H9 (cell line): ENCODE measurements at regions not wholly inside any gene's neighbourhood (a gene's known extent, or its start where the extent isn't known, plus 50 kb on each side); places are given as distances from the start of the nearest gene placed in this dataset.

ENCODE experiments used
- DNase-seq: peaks from one replicate; pipeline ENCODE4 v3.0.0-alpha.2; 2017
- H2AFZ ChIP-seq: one replicate; pipeline ENCODE4 v1.6.1; 2013; ENCODE audit warnings: mild to moderate bottlenecking, low read length, control low read depth, moderate library complexity
- H2AK5ac ChIP-seq: 2 replicates; pipeline ENCODE4 v1.6.1; 2013; ENCODE audit warnings: low read length, control low read depth, mixed read lengths; ENCODE audit not compliant: insufficient read length
- H2BK120ac ChIP-seq: one replicate; pipeline ENCODE4 v1.6.1; 2013; ENCODE audit warnings: low read depth, mild to moderate bottlenecking, low read length, control low read depth, inconsistent platforms; ENCODE audit not compliant: poor library complexity, severe bottlenecking
- H2BK12ac ChIP-seq: 2 replicates; pipeline ENCODE4 v1.6.1; 2013; ENCODE audit warnings: low read length, control low read depth, mixed read lengths, low read depth; ENCODE audit not compliant: insufficient read length
- H2BK15ac ChIP-seq: 2 replicates; pipeline ENCODE4 v1.6.1; 2013; ENCODE audit warnings: low read depth, low read length, control low read depth
- H2BK20ac ChIP-seq: one replicate; pipeline ENCODE4 v1.6.1; 2013; ENCODE audit warnings: low read depth, mild to moderate bottlenecking, low read length, control low read depth, inconsistent platforms; ENCODE audit not compliant: poor library complexity, severe bottlenecking
- H2BK5ac ChIP-seq: 2 replicates; pipeline ENCODE4 v1.6.1; 2013; ENCODE audit warnings: low read length, control low read depth, mixed read lengths; ENCODE audit not compliant: insufficient read length
- H3K14ac ChIP-seq: 2 replicates; pipeline ENCODE4 v1.6.1; 2013; ENCODE audit warnings: low read length, control low read depth; ENCODE audit not compliant: insufficient read depth
- H3K18ac ChIP-seq: 2 replicates; pipeline ENCODE4 v1.6.1; 2013; ENCODE audit warnings: low read depth, mild to moderate bottlenecking, mixed read lengths, low read length, control low read depth; ENCODE audit not compliant: insufficient read length
- H3K23ac ChIP-seq: 2 replicates; pipeline ENCODE4 v1.6.1; 2013; ENCODE audit warnings: low read length, control low read depth, mixed read lengths, low read depth; ENCODE audit not compliant: insufficient read length
- H3K23me2 ChIP-seq: 2 replicates; pipeline ENCODE4 v1.6.1; 2013; ENCODE audit warnings: low read depth, mild to moderate bottlenecking, mixed read lengths, low read length, control low read depth; ENCODE audit not compliant: insufficient read length, poor library complexity, severe bottlenecking
- H3K27ac ChIP-seq: 2 replicates; pipeline ENCODE4 v1.5.1; 2013; ENCODE audit warnings: low read length, control low read depth, mixed read lengths, low read depth; ENCODE audit not compliant: insufficient read length
- H3K27me3 ChIP-seq: 2 replicates; pipeline ENCODE4 v1.6.1; 2013; ENCODE audit warnings: low read length, control low read depth, inconsistent platforms; ENCODE audit not compliant: insufficient read depth
- H3K4ac ChIP-seq: 2 replicates; pipeline ENCODE4 v1.6.1; 2013; ENCODE audit warnings: low read depth, mild to moderate bottlenecking, control low read depth, inconsistent platforms, low read length, moderate library complexity
- H3K4me1 ChIP-seq: 2 replicates; pipeline ENCODE4 v1.6.1; 2013; ENCODE audit warnings: low read length, control low read depth, inconsistent platforms; ENCODE audit not compliant: insufficient read depth
- H3K4me2 ChIP-seq: 2 replicates; pipeline ENCODE4 v1.6.1; 2013; ENCODE audit warnings: low read length, control low read depth, mixed read lengths; ENCODE audit not compliant: insufficient read length, insufficient read depth
- H3K56ac ChIP-seq: 2 replicates; pipeline ENCODE4 v1.6.1; 2013; ENCODE audit warnings: low read depth, mild to moderate bottlenecking, mixed read lengths, low read length, control low read depth; ENCODE audit not compliant: insufficient read length
- H3K79me1 ChIP-seq: 2 replicates; pipeline ENCODE4 v1.6.1; 2013; ENCODE audit warnings: low read depth, mild to moderate bottlenecking, moderate library complexity, low read length, control low read depth, inconsistent platforms; ENCODE audit not compliant: insufficient read depth, poor library complexity, severe bottlenecking
- H3K79me2 ChIP-seq: 2 replicates; pipeline ENCODE4 v1.6.1; 2013; ENCODE audit warnings: low read length, control low read depth, inconsistent platforms; ENCODE audit not compliant: insufficient read depth
- H3K9ac ChIP-seq: 2 replicates; pipeline ENCODE4 v1.6.1; 2013; ENCODE audit warnings: low read length, control low read depth, mixed read lengths; ENCODE audit not compliant: insufficient read length; ENCODE audit errors: extremely low read depth
- H3K9me3 ChIP-seq: one replicate; pipeline ENCODE4 v1.6.1; 2013; ENCODE audit warnings: low read depth, low read length, inconsistent platforms; ENCODE audit not compliant: control insufficient read depth
- H3T11ph ChIP-seq: one replicate; pipeline ENCODE4 v1.6.1; 2013; ENCODE audit warnings: mild to moderate bottlenecking, low read length, control low read depth, inconsistent platforms
- H4K20me1 ChIP-seq: one replicate; pipeline ENCODE4 v1.6.1; 2013; ENCODE audit not compliant: control insufficient read depth, insufficient read length, insufficient read depth
- H4K5ac ChIP-seq: 2 replicates; pipeline ENCODE4 v1.6.1; 2013; ENCODE audit warnings: low read depth, mild to moderate bottlenecking, mixed read lengths, low read length, control low read depth; ENCODE audit not compliant: insufficient read length
- H4K8ac ChIP-seq: replicated peaks from 2 replicates; pipeline ENCODE4 v1.6.1; 2013; ENCODE audit warnings: low read length, control low read depth, mixed read lengths, low read depth; ENCODE audit not compliant: insufficient read length
- H4K91ac ChIP-seq: 2 replicates; pipeline ENCODE4 v1.6.1; 2013; ENCODE audit warnings: low read depth, mild to moderate bottlenecking, moderate library complexity, mixed read lengths, low read length, control low read depth; ENCODE audit not compliant: insufficient read length
- H3K27ac Mint-ChIP-seq, 3 experiments: 2 replicates in 2 of 3; 3 replicates in 1 of 3; pipeline ENCODE4 v1.8.0; 2020 to 2021; ENCODE audit warnings: mixed read lengths in 3 of 3, mild to moderate bottlenecking in 1 of 3, moderate library complexity in 1 of 3
- H3K27me3 Mint-ChIP-seq: 2 replicates; pipeline ENCODE4 v1.8.0; 2021; ENCODE audit warnings: low read depth, mild to moderate bottlenecking, moderate library complexity, mixed read lengths
- H3K36me3 Mint-ChIP-seq, 3 experiments: 2 replicates in 2 of 3; 3 replicates in 1 of 3; pipeline ENCODE4 v1.8.0; 2020 to 2021; ENCODE audit warnings: low read depth in 3 of 3, mixed read lengths in 3 of 3; ENCODE audit not compliant: insufficient read depth in 1 of 3
- H3K4me1 Mint-ChIP-seq, 2 experiments: 2 replicates each; pipeline ENCODE4 v1.8.0; 2020; ENCODE audit warnings: mixed read lengths in 2 of 2
- H3K4me3 Mint-ChIP-seq, 2 experiments: 2 replicates in 1 of 2; 3 replicates in 1 of 2; pipeline ENCODE4 v1.8.0; 2020 to 2021; ENCODE audit warnings: mild to moderate bottlenecking in 2 of 2, mixed read lengths in 2 of 2, moderate library complexity in 1 of 2
- H3K9me3 Mint-ChIP-seq, 2 experiments: 2 replicates in 1 of 2; 3 replicates in 1 of 2; pipeline ENCODE4 v1.8.0; 2020; ENCODE audit warnings: mild to moderate bottlenecking in 2 of 2, mixed read lengths in 2 of 2, moderate library complexity in 1 of 2
- WGBS: extraction: QIAGEN DNeasy Blood & Tissue Kit; methylation state at CpG from one replicate; pipeline ENCODE4 v1.1.7; 2013; ENCODE audit warnings: missing lambda C conversion rate, low lambda C conversion rate, mixed read lengths; ENCODE audit not compliant: insufficient read length; ENCODE audit errors: extremely low coverage; 5-methylcytosine and 5-hydroxymethylcytosine counted together
- TF ChIP-seq, protein P1 (sequence below): fragments of 200-600 bp; sonication (generic); conservative IDR thresholded peaks from 3 replicates; pipeline ENCODE4 v1.8.0; 2021; ENCODE audit warnings: antibody characterized with exemption, mild to moderate bottlenecking

DNA sequence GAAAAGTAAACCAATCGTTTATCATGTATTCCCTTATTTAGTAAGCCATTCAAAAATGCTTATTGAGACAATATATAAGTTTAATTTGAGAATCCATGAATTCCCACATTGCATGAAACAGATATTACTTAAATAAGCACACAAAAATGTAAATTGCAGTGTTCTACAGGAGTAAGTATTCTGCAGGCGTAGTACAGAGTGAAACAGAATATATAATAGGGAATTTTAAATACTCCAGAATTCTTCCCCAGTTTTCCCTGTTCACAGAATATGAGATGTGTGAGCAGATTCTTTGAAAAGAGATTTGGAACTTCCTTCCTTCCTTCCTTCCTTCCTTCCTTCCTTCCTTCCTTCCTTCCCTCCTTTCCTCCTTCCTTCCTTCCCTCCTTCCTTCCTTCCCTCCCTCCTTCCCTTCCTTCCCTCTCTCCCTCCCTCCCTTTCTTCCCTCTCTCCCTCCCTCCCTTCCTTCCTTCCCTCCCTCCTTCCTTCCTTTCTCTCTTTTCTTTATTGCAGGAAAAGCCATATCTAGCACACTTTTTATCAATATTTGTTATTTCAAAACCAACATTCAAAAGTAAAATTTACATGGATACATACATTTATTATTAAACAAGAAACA is 977.7 kb upstream of the LRRTM1 start:
- WGBS = no CpG with 5 or more reads among the region's 2 CpGs
- H3K79me2 ChIP-seq = no peaks in the 10 kb centered on the region
- no peaks in the 10 kb centered on the region for H3K4me1 ChIP-seq
- H3K56ac ChIP-seq = no peak overlapping the region
- no peak overlapping the region for H2BK15ac ChIP-seq
- H3K9ac ChIP-seq = no peak overlapping the region
- no peak overlapping the region for H3K4me2 ChIP-seq
- H3K27ac ChIP-seq = no peak overlapping the region
- H2BK20ac ChIP-seq = no peak overlapping the region
- H3K36me3 Mint-ChIP-seq = no peaks in the 10 kb centered on the region
- H4K20me1 ChIP-seq = no peaks in the 10 kb centered on the region
- no peak overlapping the region for H3K27ac Mint-ChIP-seq
- no peak overlapping the region for H2AFZ ChIP-seq
- H3K4me1 Mint-ChIP-seq = no peaks in the 10 kb centered on the region
- H2BK5ac ChIP-seq = no peak overlapping the region
- H4K8ac ChIP-seq = no peak overlapping the region
- DNase-seq = no peak
- no peak overlapping the region for H4K5ac ChIP-seq
- H3K18ac ChIP-seq = no peak overlapping the region
- no peak overlapping the region for H3T11ph ChIP-seq
- H2BK120ac ChIP-seq = no peak overlapping the region
- no peak overlapping the region for H3K4me3 Mint-ChIP-seq
- H3K79me1 ChIP-seq = no peaks in the 10 kb centered on the region
- no peaks in the 10 kb centered on the region for H3K27me3 Mint-ChIP-seq
- H4K91ac ChIP-seq = no peak overlapping the region
- no peak overlapping the region for H2BK12ac ChIP-seq
- H3K27me3 ChIP-seq = no peaks in the 10 kb centered on the region
- H3K9me3 Mint-ChIP-seq = no peaks in the 10 kb centered on the region
- H3K23ac ChIP-seq = no peak overlapping the region
- H3K4ac ChIP-seq = no peak overlapping the region
- H3K14ac ChIP-seq = no peak overlapping the region
- no peaks in the 10 kb centered on the region for H3K9me3 ChIP-seq
- H2AK5ac ChIP-seq = no peak overlapping the region
- H3K23me2 ChIP-seq = no peaks in the 10 kb centered on the region
- TF ChIP-seq, protein P1, sequence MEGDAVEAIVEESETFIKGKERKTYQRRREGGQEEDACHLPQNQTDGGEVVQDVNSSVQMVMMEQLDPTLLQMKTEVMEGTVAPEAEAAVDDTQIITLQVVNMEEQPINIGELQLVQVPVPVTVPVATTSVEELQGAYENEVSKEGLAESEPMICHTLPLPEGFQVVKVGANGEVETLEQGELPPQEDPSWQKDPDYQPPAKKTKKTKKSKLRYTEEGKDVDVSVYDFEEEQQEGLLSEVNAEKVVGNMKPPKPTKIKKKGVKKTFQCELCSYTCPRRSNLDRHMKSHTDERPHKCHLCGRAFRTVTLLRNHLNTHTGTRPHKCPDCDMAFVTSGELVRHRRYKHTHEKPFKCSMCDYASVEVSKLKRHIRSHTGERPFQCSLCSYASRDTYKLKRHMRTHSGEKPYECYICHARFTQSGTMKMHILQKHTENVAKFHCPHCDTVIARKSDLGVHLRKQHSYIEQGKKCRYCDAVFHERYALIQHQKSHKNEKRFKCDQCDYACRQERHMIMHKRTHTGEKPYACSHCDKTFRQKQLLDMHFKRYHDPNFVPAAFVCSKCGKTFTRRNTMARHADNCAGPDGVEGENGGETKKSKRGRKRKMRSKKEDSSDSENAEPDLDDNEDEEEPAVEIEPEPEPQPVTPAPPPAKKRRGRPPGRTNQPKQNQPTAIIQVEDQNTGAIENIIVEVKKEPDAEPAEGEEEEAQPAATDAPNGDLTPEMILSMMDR = no peak
